SK-N-MC (cell line): ENCODE measurements at regions not wholly inside any gene's neighbourhood (a gene's known extent, or its start where the extent isn't known, plus 50 kb on each side); places are given as distances from the start of the nearest gene placed in this dataset.
"Not testable (repeated sequence)": the region's sequence is repeated elsewhere in the genome, so short reads cannot be mapped to it uniquely, and the experiment has no call there.

Source experiments
- DNase-seq: peaks from one replicate; pipeline ENCODE4 v3.0.0-alpha.2; 2011; ENCODE audit warnings: low read depth, low spot score
- H3K27ac ChIP-seq: fragments of 200-600 bp; sonication (generic); 2 replicates; pipeline ENCODE4 v1.5.1; 2016; ENCODE audit warnings: mixed run types
- H3K36me3 ChIP-seq: fragments of 200-600 bp; sonication (generic); 2 replicates; pipeline ENCODE4 v1.6.1; 2017; ENCODE audit warnings: antibody characterized with exemption, low read length, mixed read lengths; ENCODE audit not compliant: insufficient read depth
- H3K4me3 ChIP-seq: fragments of 200-600 bp; sonication (generic); 2 replicates; pipeline ENCODE4 v1.5.1; 2016
- H3K9ac ChIP-seq: fragments of 200-600 bp; sonication (generic); 2 replicates; pipeline ENCODE4 v1.8.0; 2017; ENCODE audit warnings: mixed run types, mixed read lengths; ENCODE audit not compliant: insufficient read length
- H3K9me3 ChIP-seq: fragments of 200-600 bp; sonication (generic); 2 replicates; pipeline ENCODE4 v1.6.1; 2017; ENCODE audit warnings: low read depth, mild to moderate bottlenecking, antibody characterized with exemption, low read length, moderate library complexity, mixed read lengths
- EZH2 ChIP-seq: fragments of 200-600 bp; sonication (generic); IDR thresholded peaks from one replicate; pipeline ENCODE4 v1.6.1; 2017; ENCODE audit warnings: antibody characterized with exemption
- FOXP2 ChIP-seq: optimal IDR thresholded peaks from 2 replicates; pipeline ENCODE3; 2011; ENCODE audit warnings: mild to moderate bottlenecking, moderate library complexity; ENCODE audit not compliant: insufficient read depth; ENCODE audit errors: extremely low read length, control extremely low read depth
- POLR2AphosphoS5 ChIP-seq: IDR thresholded peaks from 2 replicates; pipeline ENCODE4 v1.6.1; 2012; ENCODE audit warnings: mild to moderate bottlenecking, low read depth, low read length, borderline replicate concordance

GRCh38 chr1:214126697-214127146 is 138.9 kb downstream of the PROX1 start:
- Histone ChIP-seq H3K36me3 (no peaks in the 10 kb centered on the region), H3K9ac (no peak overlapping the region), H3K9me3 (no peaks in the 10 kb centered on the region), H3K27ac (no peak overlapping the region), H3K4me3 (no peak overlapping the region)
- TF ChIP-seq EZH2 (no peak), FOXP2 (no peak), POLR2AphosphoS5 (no peak)
- DNase-seq: no peak

GRCh38 chr1:214127705-214128104 is 139.9 kb downstream of the PROX1 start:
- H3K9me3 ChIP-seq: no peaks in the 10 kb centered on the region
- no peak for DNase-seq
- H3K36me3 ChIP-seq: no peaks in the 10 kb centered on the region
- no peak for TF ChIP-seq FOXP2
- no peak for TF ChIP-seq POLR2AphosphoS5
- no peak for TF ChIP-seq EZH2
- no peak overlapping the region for H3K27ac ChIP-seq
- H3K9ac ChIP-seq: no peak overlapping the region
- no peak overlapping the region for H3K4me3 ChIP-seq

GRCh38 chr1:214135886-214136285 is 145.1 kb upstream of the SMYD2 start:
- Histone ChIP-seq H3K9me3 (no peaks in the 10 kb centered on the region), H3K9ac (no peak overlapping the region)
- TF ChIP-seq EZH2 (no peak), FOXP2 (no peak), POLR2AphosphoS5 (no peak)

GRCh38 chr1:214136324-214136919 is 144.5 kb upstream of the SMYD2 start:
- no peaks in the 10 kb centered on the region for H3K9me3 ChIP-seq
- no peak for DNase-seq
- no peaks in the 10 kb centered on the region for H3K36me3 ChIP-seq
- no peak overlapping the region for H3K9ac ChIP-seq
- H3K27ac ChIP-seq: no peak overlapping the region
- no peak overlapping the region for H3K4me3 ChIP-seq
- TF ChIP-seq POLR2AphosphoS5 (no peak), FOXP2 (no peak), EZH2 (no peak)

More at GRCh38 chr1:214135886-214136285, 145.1 kb upstream of the SMYD2 start:
- no peak overlapping the region for H3K27ac ChIP-seq
- H3K36me3 ChIP-seq: no peaks in the 10 kb centered on the region
- no peak for DNase-seq
- H3K4me3 ChIP-seq: no peak overlapping the region

- H3K9me3 ChIP-seq: no peaks in the 10 kb centered on the region
- no peak overlapping the region for H3K9ac ChIP-seq
- H3K27ac ChIP-seq: no peak overlapping the region
- TF ChIP-seq FOXP2 (no peak), POLR2AphosphoS5 (no peak), EZH2 (no peak)
- no peak for DNase-seq
- no peak overlapping the region for H3K4me3 ChIP-seq
- no peaks in the 10 kb centered on the region for H3K36me3 ChIP-seq
These were observed 139.5 kb upstream of the SMYD2 start for GRCh38 chr1:214141486-214141885.

GRCh38 chr1:214143006-214143992 is 137.7 kb upstream of the SMYD2 start:
- Histone ChIP-seq H3K4me3 (no peak overlapping the region), H3K27ac (no peak overlapping the region), H3K36me3 (no peaks in the 10 kb centered on the region), H3K9ac (no peak overlapping the region), H3K9me3 (no peaks in the 10 kb centered on the region)
- no peak for TF ChIP-seq FOXP2
- no peak for TF ChIP-seq POLR2AphosphoS5
- no peak for TF ChIP-seq EZH2
- DNase-seq: no peak

GRCh38 chr1:214144521-214144920 is 136.4 kb upstream of the SMYD2 start:
- DNase-seq, H3K9ac ChIP-seq, H3K27ac ChIP-seq, H3K9me3 ChIP-seq, H3K4me3 ChIP-seq, H3K36me3 ChIP-seq: not testable (repeated sequence)

- no peak for DNase-seq
- Histone ChIP-seq H3K27ac (no peak overlapping the region), H3K9ac (no peak overlapping the region), H3K36me3 (no peaks in the 10 kb centered on the region), H3K9me3 (no peaks in the 10 kb centered on the region), H3K4me3 (no peak overlapping the region)
- TF ChIP-seq EZH2 (no peak), FOXP2 (no peak)
These were observed 134.4 kb upstream of the SMYD2 start for GRCh38 chr1:214146523-214146922.

GRCh38 chr1:214154596-214155292 is 126.2 kb upstream of the SMYD2 start:
- no peak overlapping the region for H3K27ac ChIP-seq

More at GRCh38 chr1:214154596-214155292, 126.2 kb upstream of the SMYD2 start:
- Histone ChIP-seq H3K4me3 (no peak overlapping the region), H3K9me3 (no peaks in the 10 kb centered on the region), H3K36me3 (no peaks in the 10 kb centered on the region), H3K9ac (no peak overlapping the region)
- no peak for DNase-seq
- no peak for TF ChIP-seq EZH2
- no peak for TF ChIP-seq FOXP2
- no peak for TF ChIP-seq POLR2AphosphoS5
